Tibial nerve (tissue), 4 donors: ENCODE measurements at regions not wholly inside any gene's neighbourhood (a gene's known extent, or its start where the extent isn't known, plus 50 kb on each side); places are given as distances from the start of the nearest gene placed in this dataset.
A peak's percentile ranks its signal among the peaks of the same experiment; 100 is the strongest.

Source experiments
- DNase-seq, 2 donors: peaks; one replicate each; pipeline ENCODE4 v3.0.0-alpha.2; 2019; ENCODE audit warnings: low spot score in 2 of 2
- H3K27ac ChIP-seq, 4 donors: fragments of 200-600 bp; sonication (generic) in 3 of 4; one replicate each; pipeline ENCODE4 v1.5.1; 2017 to 2019; ENCODE audit warnings: mild to moderate bottlenecking in 1 of 4
- H3K27me3 ChIP-seq, 2 donors: fragments of 200-600 bp; sonication (generic) in 1 of 2; one replicate each; pipeline versions ENCODE4 v1.5.1 to v1.6.0; 2017 to 2019
- H3K36me3 ChIP-seq, 3 donors: fragments of 200-600 bp; sonication (generic); one replicate each; pipeline ENCODE4 v1.5.1; 2018 to 2019
- H3K4me1 ChIP-seq, 4 donors: fragments of 200-600 bp; sonication (generic) in 3 of 4; one replicate each; pipeline ENCODE4 v1.5.1; 2017 to 2019
- H3K4me3 ChIP-seq, 4 donors: fragments of 200-600 bp; sonication (generic) in 3 of 4; one replicate each; pipeline ENCODE4 v1.5.1; 2017 to 2019; ENCODE audit warnings: mild to moderate bottlenecking in 1 of 4, moderate library complexity in 1 of 4
- H3K9me3 ChIP-seq, 4 donors: fragments of 200-600 bp; sonication (generic) in 3 of 4; one replicate each; pipeline ENCODE4 v1.5.1; 2017 to 2019
- CTCF ChIP-seq, 5 experiments: fragments of 200-600 bp in 3 of 5; fragments of 450-650 bp in 2 of 5; sonication (generic) in 3 of 5; IDR thresholded peaks; one replicate each; pipeline ENCODE4 v1.5.1; 2016 to 2019; ENCODE audit warnings: antibody characterized with exemption in 5 of 5, mild to moderate bottlenecking in 3 of 5, moderate library complexity in 2 of 5
- EP300 ChIP-seq, 2 donors: sonication (generic); formaldehyde crosslinking; IDR thresholded peaks; one replicate each; pipeline ENCODE4 v1.6.1; 2017; ENCODE audit warnings: antibody characterized with exemption in 2 of 2, mild to moderate bottlenecking in 1 of 2
- POLR2A ChIP-seq, 2 donors: fragments of 450-650 bp; IDR thresholded peaks; one replicate each; pipeline ENCODE4 v1.6.1; 2017; ENCODE audit warnings: antibody characterized with exemption in 2 of 2, mild to moderate bottlenecking in 2 of 2, moderate library complexity in 2 of 2
- WGBS, 2 donors: methylation state at CpG; one replicate each; pipeline ENCODE4 v1.1.5; 2018; 5-methylcytosine and 5-hydroxymethylcytosine counted together

GRCh38 chr10:63723320-63723719 lies 202.1 kb downstream of the REEP3 start:
- no peak for DNase-seq
- no peaks in the 10 kb centered on the region for H3K9me3 ChIP-seq
- WGBS, 2 donors = 63 to 66% methylated on average over 4 of the region's 4 CpGs
- no peak for TF ChIP-seq POLR2A (IDR thresholded peaks at IDR 0.05)
- TF ChIP-seq CTCF (IDR thresholded peaks at IDR 0.05) = no peak
- no peak for TF ChIP-seq EP300 (IDR thresholded peaks at IDR 0.05)
- H3K27ac ChIP-seq = peak overlapping the region in 3 of 4 donors; percentile 55 to 81 (median 79)
- no peaks in the 10 kb centered on the region for H3K27me3 ChIP-seq
- H3K4me3 ChIP-seq = no peak overlapping the region
- peaks cover 0 to 25% (median 2%) of the 10 kb centered on the region in 4 donors for H3K4me1 ChIP-seq
- no peaks in the 10 kb centered on the region for H3K36me3 ChIP-seq

- H3K36me3 ChIP-seq = no peaks in the 10 kb centered on the region
- H3K9me3 ChIP-seq = no peaks in the 10 kb centered on the region
- WGBS, 2 donors = 76 to 87% methylated on average over 7 of the region's 7 CpGs
- no peak for TF ChIP-seq EP300 (IDR thresholded peaks at IDR 0.05)
- TF ChIP-seq POLR2A (IDR thresholded peaks at IDR 0.05) = no peak
- TF ChIP-seq CTCF (IDR thresholded peaks at IDR 0.05) = no peak
- H3K27me3 ChIP-seq = no peaks in the 10 kb centered on the region
- peaks cover 0 to 25% (median 2%) of the 10 kb centered on the region in 4 donors for H3K4me1 ChIP-seq
- H3K27ac ChIP-seq = no peak overlapping the region
- DNase-seq = no peak
- no peak overlapping the region for H3K4me3 ChIP-seq
Measured at GRCh38 chr10:63723741-63724140, 202.5 kb downstream of the REEP3 start.

GRCh38 chr10:63724922-63725321 lies 203.7 kb downstream of the REEP3 start:
- no peak for DNase-seq
- TF ChIP-seq EP300 (IDR thresholded peaks at IDR 0.05) (no peak), POLR2A (IDR thresholded peaks at IDR 0.05) (no peak), CTCF (IDR thresholded peaks at IDR 0.05) (no peak)
- peaks cover 0 to 20% (median 2%) of the 10 kb centered on the region in 4 donors for H3K4me1 ChIP-seq
- WGBS, 2 donors = 89 to 94% methylated on average over 2 of the region's 2 CpGs
- no peaks in the 10 kb centered on the region for H3K27me3 ChIP-seq
- no peaks in the 10 kb centered on the region for H3K9me3 ChIP-seq
- no peaks in the 10 kb centered on the region for H3K36me3 ChIP-seq
- H3K27ac ChIP-seq = no peak overlapping the region
- H3K4me3 ChIP-seq = no peak overlapping the region

- Histone ChIP-seq H3K9me3 (no peaks in the 10 kb centered on the region), H3K27ac (no peak overlapping the region), H3K4me1 (peaks cover 0 to 15% (median 2%) of the 10 kb centered on the region in 4 donors), H3K36me3 (no peaks in the 10 kb centered on the region), H3K4me3 (no peak overlapping the region), H3K27me3 (no peaks in the 10 kb centered on the region)
- TF ChIP-seq EP300 (IDR thresholded peaks at IDR 0.05) (no peak), CTCF (IDR thresholded peaks at IDR 0.05) (no peak), POLR2A (IDR thresholded peaks at IDR 0.05) (no peak)
- no peak for DNase-seq
- whole genome bisulfite sequencing, 2 donors = 72 to 80% methylated on average over 2 of the region's 2 CpGs
Measured at GRCh38 chr10:63726867-63727266, 205.7 kb downstream of the REEP3 start.

- H3K27me3 ChIP-seq = no peaks in the 10 kb centered on the region
- no peaks in the 10 kb centered on the region for H3K36me3 ChIP-seq
- H3K4me3 ChIP-seq = no peak overlapping the region
- no peak overlapping the region for H3K27ac ChIP-seq
- peaks cover 0 to 8% (median 2%) of the 10 kb centered on the region in 4 donors for H3K4me1 ChIP-seq
- H3K9me3 ChIP-seq = no peaks in the 10 kb centered on the region
- no peak for TF ChIP-seq EP300 (IDR thresholded peaks at IDR 0.05)
- no peak for TF ChIP-seq CTCF (IDR thresholded peaks at IDR 0.05)
- no peak for TF ChIP-seq POLR2A (IDR thresholded peaks at IDR 0.05)
- 54 to 55% methylated on average over 4 of the region's 4 CpGs for WGBS, 2 donors
- no peak for DNase-seq
Measured at GRCh38 chr10:63727636-63728035, 206.4 kb downstream of the REEP3 start.
